ENCODE measurements at regions not wholly inside any gene's neighbourhood (a gene's known extent, or its start where the extent isn't known, plus 50 kb on each side); places are given as distances from the start of the nearest gene placed in this dataset.
"Not testable (repeated sequence)": the region's sequence is repeated elsewhere in the genome, so short reads cannot be mapped to it uniquely, and the experiment has no call there.

DNA sequence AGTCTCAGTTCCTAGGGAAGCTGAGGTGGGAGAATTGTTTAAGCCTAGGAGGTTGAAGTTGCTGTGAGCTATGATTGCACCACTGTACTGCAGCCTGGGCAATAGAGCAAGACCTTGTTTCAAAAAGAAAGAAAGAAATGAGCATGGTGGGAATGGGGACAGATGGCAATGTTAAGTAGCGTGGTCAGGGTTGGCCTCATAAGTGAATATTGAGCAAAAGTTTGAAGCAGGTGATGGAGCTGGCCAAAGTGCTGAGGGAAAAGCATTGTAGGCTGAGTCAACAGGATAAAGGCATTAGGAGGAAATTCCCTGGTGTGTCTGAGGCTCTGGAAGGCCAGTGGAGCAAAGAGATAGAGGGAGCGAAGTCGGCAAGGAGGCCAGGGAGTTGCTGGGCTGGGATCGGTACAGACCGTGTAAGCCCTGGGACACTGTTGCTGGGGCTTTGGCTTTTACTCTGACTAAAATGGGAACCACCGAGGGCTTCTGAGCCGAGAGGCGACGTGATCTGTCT lies 151.0 kb downstream of the RALA start:
- H2AFZ ChIP-seq (replicated peaks); H3K27me3 Mint-ChIP-seq (ENCODE audit: insufficient read depth, low read depth); H3K9me3 Mint-ChIP-seq; H3K4me3 Mint-ChIP-seq; H3K36me3 ChIP-seq; H3K4me1 ChIP-seq; H3F3A ChIP-seq (ENCODE audit: low read depth); H3K27me3 ChIP-seq; H3K79me2 ChIP-seq (ENCODE audit: low read depth); H3K9me3 ChIP-seq (ENCODE audit: low read depth); H3K4me2 ChIP-seq; DNase-seq (ENCODE audit: low spot score); H3K4me1 Mint-ChIP-seq; H3K36me3 Mint-ChIP-seq; H4K20me1 ChIP-seq (ENCODE audit: low read depth); H3K9ac ChIP-seq; H3K27ac Mint-ChIP-seq; H3K4me3 ChIP-seq; H3K27ac ChIP-seq: not testable (repeated sequence)

DNA sequence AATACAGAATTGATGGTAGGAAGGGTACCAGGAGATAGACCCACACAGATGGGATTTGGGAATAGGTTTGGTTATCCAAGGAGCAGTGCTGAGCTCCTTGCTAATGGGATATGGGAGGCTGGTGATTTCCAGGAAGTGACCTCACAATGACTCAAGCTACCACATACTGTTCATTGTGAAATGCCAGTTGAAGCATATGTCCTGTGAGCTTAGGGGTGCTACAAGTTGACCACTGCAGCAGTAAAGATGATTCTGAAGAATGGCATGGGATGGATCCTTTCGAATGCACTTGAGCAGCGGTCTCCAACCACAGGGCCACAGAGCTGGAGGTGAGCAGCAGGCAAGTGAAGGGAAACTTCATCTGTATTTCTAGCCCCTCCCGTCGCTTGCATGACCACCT lies 158.2 kb downstream of the RALA start:
- not testable (repeated sequence) for H3K27me3 ChIP-seq; H3K4me1 ChIP-seq; H3K4me3 ChIP-seq; H3K36me3 ChIP-seq; H3K4me3 Mint-ChIP-seq; H2AFZ ChIP-seq (replicated peaks); H3K9ac ChIP-seq; H3K4me1 Mint-ChIP-seq; DNase-seq (ENCODE audit: low spot score); H4K20me1 ChIP-seq (ENCODE audit: low read depth); H3K9me3 Mint-ChIP-seq; H3F3A ChIP-seq (ENCODE audit: low read depth); H3K27ac ChIP-seq; H3K4me2 ChIP-seq; H3K79me2 ChIP-seq (ENCODE audit: low read depth); H3K9me3 ChIP-seq (ENCODE audit: low read depth); H3K27ac Mint-ChIP-seq; H3K36me3 Mint-ChIP-seq; H3K27me3 Mint-ChIP-seq (ENCODE audit: insufficient read depth, low read depth)

DNA sequence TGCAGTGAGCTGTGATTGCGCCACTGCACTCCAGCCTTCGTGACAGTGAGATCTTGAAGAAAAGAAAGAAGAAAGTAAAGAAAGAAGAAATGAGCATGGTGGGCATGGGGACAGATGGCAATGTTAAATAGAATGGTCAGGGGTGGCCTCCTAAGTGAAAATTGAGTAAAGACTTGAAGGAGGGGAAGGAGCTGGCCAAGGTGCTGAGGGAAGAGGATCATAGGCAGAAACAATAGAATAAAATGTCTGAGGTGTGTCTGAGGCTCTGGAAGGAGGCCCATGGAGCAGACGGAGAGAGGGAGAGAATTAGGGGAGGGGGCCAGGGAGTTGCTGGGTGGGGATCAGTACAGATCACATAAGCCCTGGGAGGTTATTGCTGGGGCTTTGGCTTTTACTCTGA lies 163.1 kb downstream of the RALA start:
- H3K4me1 ChIP-seq; H3K4me3 ChIP-seq; H3K9me3 ChIP-seq (ENCODE audit: low read depth); H3K9ac ChIP-seq; DNase-seq (ENCODE audit: low spot score); H3K4me3 Mint-ChIP-seq; H3K27ac ChIP-seq; H3K4me2 ChIP-seq; H3K27ac Mint-ChIP-seq; H3F3A ChIP-seq (ENCODE audit: low read depth); H3K79me2 ChIP-seq (ENCODE audit: low read depth); H3K9me3 Mint-ChIP-seq; H3K27me3 ChIP-seq; H4K20me1 ChIP-seq (ENCODE audit: low read depth); H2AFZ ChIP-seq (replicated peaks); H3K4me1 Mint-ChIP-seq; H3K36me3 ChIP-seq; H3K36me3 Mint-ChIP-seq; H3K27me3 Mint-ChIP-seq (ENCODE audit: insufficient read depth, low read depth): not testable (repeated sequence)

GRCh38 chr7:39791035-39791434 lies 159.0 kb upstream of the CDK13 start:
- not testable (repeated sequence) for H3K4me1 ChIP-seq; H3K9ac ChIP-seq; H3K27ac ChIP-seq; H3K79me2 ChIP-seq (ENCODE audit: low read depth); H4K20me1 ChIP-seq (ENCODE audit: low read depth); H3K4me2 ChIP-seq; H3K4me1 Mint-ChIP-seq; H3K27me3 ChIP-seq; DNase-seq (ENCODE audit: low spot score); H3K9me3 ChIP-seq (ENCODE audit: low read depth); H3K36me3 Mint-ChIP-seq; H3K4me3 ChIP-seq; H3K4me3 Mint-ChIP-seq; H3F3A ChIP-seq (ENCODE audit: low read depth); H3K36me3 ChIP-seq; H2AFZ ChIP-seq (replicated peaks); H3K9me3 Mint-ChIP-seq; H3K27ac Mint-ChIP-seq; H3K27me3 Mint-ChIP-seq (ENCODE audit: insufficient read depth, low read depth)

DNA sequence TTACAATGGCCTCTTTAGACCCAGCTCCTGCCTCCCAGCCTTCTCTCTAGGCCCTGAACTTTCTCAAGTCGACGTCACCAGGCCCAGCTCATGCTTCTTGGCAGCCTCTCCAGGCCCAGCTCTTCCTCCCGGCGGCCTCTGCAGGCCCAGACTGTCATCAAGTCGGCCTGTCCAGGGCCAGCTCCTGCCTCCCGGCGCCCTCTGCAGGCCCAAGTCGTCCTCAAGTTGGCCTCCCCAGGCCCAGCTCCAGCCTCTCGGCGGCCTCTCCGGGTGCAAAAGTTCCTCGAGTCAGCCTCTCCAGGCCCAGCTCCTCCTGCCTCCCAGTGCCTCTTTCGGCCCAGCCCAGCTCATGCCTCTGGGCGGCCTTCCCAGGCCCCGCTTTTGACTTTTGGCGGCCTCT lies 158.1 kb upstream of the CDK13 start:
- not testable (repeated sequence) for H3K27ac ChIP-seq; H3K4me3 ChIP-seq; H3K27ac Mint-ChIP-seq; H3K79me2 ChIP-seq (ENCODE audit: low read depth); H3K4me1 Mint-ChIP-seq; H2AFZ ChIP-seq (replicated peaks); H3K27me3 ChIP-seq; H3K36me3 Mint-ChIP-seq; H3K36me3 ChIP-seq; H4K20me1 ChIP-seq (ENCODE audit: low read depth); H3K4me2 ChIP-seq; H3K4me3 Mint-ChIP-seq; H3K9me3 Mint-ChIP-seq; H3K9ac ChIP-seq; H3K9me3 ChIP-seq (ENCODE audit: low read depth); H3K27me3 Mint-ChIP-seq (ENCODE audit: insufficient read depth, low read depth); H3F3A ChIP-seq (ENCODE audit: low read depth); H3K4me1 ChIP-seq
- peak; percentile 18 for DNase-seq (ENCODE audit: low spot score)
- TF ChIP-seq CTCF (IDR thresholded peaks at IDR 0.05): peak; percentile 37

GRCh38 chr7:39793026-39793425 lies 157.0 kb upstream of the CDK13 start:
- H3K36me3 ChIP-seq; H3K27ac Mint-ChIP-seq; H4K20me1 ChIP-seq (ENCODE audit: low read depth); H3K4me1 ChIP-seq; H3K27ac ChIP-seq; H3F3A ChIP-seq (ENCODE audit: low read depth); H3K79me2 ChIP-seq (ENCODE audit: low read depth); H3K4me3 Mint-ChIP-seq; H3K27me3 Mint-ChIP-seq (ENCODE audit: insufficient read depth, low read depth); H3K36me3 Mint-ChIP-seq; H3K4me1 Mint-ChIP-seq; DNase-seq (ENCODE audit: low spot score); H3K9me3 Mint-ChIP-seq; H3K4me2 ChIP-seq; H3K4me3 ChIP-seq; H3K9me3 ChIP-seq (ENCODE audit: low read depth); H3K9ac ChIP-seq; H2AFZ ChIP-seq (replicated peaks); H3K27me3 ChIP-seq: not testable (repeated sequence)

DNA sequence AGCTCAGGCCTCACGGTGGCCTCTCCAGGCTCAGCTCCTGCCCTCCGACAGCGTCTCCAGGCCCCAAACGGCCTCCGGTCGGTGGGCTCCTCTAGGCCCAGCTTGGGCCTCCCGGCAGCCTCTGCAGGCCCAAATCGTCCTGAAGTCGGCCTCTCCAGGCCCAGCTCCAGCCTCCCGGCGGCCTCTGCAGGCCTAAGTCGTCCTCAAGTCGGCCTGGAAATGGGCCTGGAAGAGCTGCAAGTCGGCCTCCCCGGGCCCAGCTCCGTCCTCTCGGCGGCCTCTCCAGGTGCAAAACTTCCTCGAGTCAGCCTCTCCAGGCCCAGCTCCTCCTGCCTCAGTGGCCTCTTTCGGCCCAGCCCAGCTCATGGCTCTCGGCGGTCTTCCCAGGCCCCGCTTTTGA lies 156.2 kb upstream of the CDK13 start:
- not testable (repeated sequence) for H3K27me3 Mint-ChIP-seq (ENCODE audit: insufficient read depth, low read depth); H3K27ac Mint-ChIP-seq; H3K4me1 ChIP-seq; DNase-seq (ENCODE audit: low spot score); H3K9ac ChIP-seq; H3K27ac ChIP-seq; H3F3A ChIP-seq (ENCODE audit: low read depth); H3K4me3 Mint-ChIP-seq; H3K4me3 ChIP-seq; H2AFZ ChIP-seq (replicated peaks); H3K36me3 ChIP-seq; H3K36me3 Mint-ChIP-seq; H3K9me3 ChIP-seq (ENCODE audit: low read depth); H3K27me3 ChIP-seq; H3K4me2 ChIP-seq; H4K20me1 ChIP-seq (ENCODE audit: low read depth); H3K4me1 Mint-ChIP-seq; H3K9me3 Mint-ChIP-seq; H3K79me2 ChIP-seq (ENCODE audit: low read depth)

GRCh38 chr7:39796947-39797346 lies 153.1 kb upstream of the CDK13 start:
- H3K27ac ChIP-seq; H3K4me3 Mint-ChIP-seq; H3F3A ChIP-seq (ENCODE audit: low read depth); H3K4me2 ChIP-seq; H3K4me1 ChIP-seq; H3K36me3 ChIP-seq; H3K36me3 Mint-ChIP-seq; H4K20me1 ChIP-seq (ENCODE audit: low read depth); H3K27me3 Mint-ChIP-seq (ENCODE audit: insufficient read depth, low read depth); H2AFZ ChIP-seq (replicated peaks); H3K27ac Mint-ChIP-seq; H3K4me3 ChIP-seq; H3K9me3 Mint-ChIP-seq; H3K79me2 ChIP-seq (ENCODE audit: low read depth); H3K9ac ChIP-seq; H3K4me1 Mint-ChIP-seq; H3K9me3 ChIP-seq (ENCODE audit: low read depth); H3K27me3 ChIP-seq; DNase-seq (ENCODE audit: low spot score): not testable (repeated sequence)

All from neural progenitor cell (in vitro differentiated cells).